ENCODE measurements at regions not wholly inside any gene's neighbourhood (a gene's known extent, or its start where the extent isn't known, plus 50 kb on each side); places are given as distances from the start of the nearest gene placed in this dataset.

- TF ChIP-seq CTCF (IDR thresholded peaks at IDR 0.05) (no peak), SIN3A (IDR thresholded peaks at IDR 0.05; ENCODE audit: borderline replicate concordance, insufficient read depth, low read depth, low read length) (no peak), POLR2AphosphoS5 (IDR thresholded peaks at IDR 0.05; ENCODE audit: low read depth, low read length) (no peak), REST (IDR thresholded peaks at IDR 0.05; ENCODE audit: insufficient read depth in 1 of 2, low read depth in 2 of 2, low read length in 1 of 2) (no peak)
Measured at GRCh38 chr5:154608531-154609011, 130.5 kb upstream of the HAND1 start.
